RWPE1 (cell line): ENCODE measurements at regions not wholly inside any gene's neighbourhood (a gene's known extent, or its start where the extent isn't known, plus 50 kb on each side); places are given as distances from the start of the nearest gene placed in this dataset.

Source experiments
- CTCF ChIA-PET: fragments of 350-600 bp; sonication (Branson Sonifier 250); formaldehyde crosslinking; extraction: SDS; loops from one replicate; lab custom pipeline; 2021; lab: Yijun Ruan, JAX
- POLR2A ChIA-PET: fragments of 400-600 bp; formaldehyde crosslinking; extraction: SDS; loops from one replicate; lab custom pipeline; 2020; ENCODE audit warnings: antibody characterized with exemption; ENCODE audit not compliant: low non-redundant PET; lab: Yijun Ruan, JAX
- DNase-seq: peaks from one replicate; pipeline ENCODE4 v3.0.0; 2012; ENCODE audit warnings: low spot score
- H3K27ac ChIP-seq: fragments of 450-650 bp; 2 replicates; pipeline ENCODE4 v1.5.1; 2017
- TF ChIP-seq, protein P1 (sequence below): fragments of 450-650 bp; conservative IDR thresholded peaks from 2 replicates; pipeline ENCODE4 v1.5.1; 2017; ENCODE audit warnings: low read depth, mild to moderate bottlenecking

DNA sequence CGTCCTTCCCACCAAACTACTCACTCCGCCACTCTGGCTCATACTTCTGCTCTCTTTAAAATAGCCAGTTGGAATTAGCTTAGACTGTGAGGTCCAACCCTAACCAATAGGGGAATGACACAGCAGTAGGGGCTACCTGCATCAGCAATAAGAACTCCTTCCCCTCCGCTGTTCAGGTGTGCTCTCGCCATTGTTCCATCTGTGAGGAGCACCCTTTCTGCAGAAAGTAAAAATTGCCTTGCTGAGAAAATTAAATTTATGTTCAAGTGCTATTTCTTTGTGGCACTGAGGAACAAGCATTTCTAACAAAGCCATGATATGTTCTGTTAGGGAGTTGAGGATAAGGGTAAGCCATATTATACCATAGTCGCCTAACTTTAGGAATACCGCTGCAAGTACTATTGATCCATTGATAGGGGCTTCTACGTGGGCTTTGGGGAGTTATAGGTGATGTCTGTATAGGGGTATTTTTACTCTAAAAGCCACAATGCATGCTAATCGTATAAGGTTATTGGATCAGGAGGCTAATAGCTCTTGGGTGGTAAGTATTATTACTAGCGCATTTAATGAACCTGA, 1269.5 kb downstream of the TYW1 start:
- TF ChIP-seq, protein P1, sequence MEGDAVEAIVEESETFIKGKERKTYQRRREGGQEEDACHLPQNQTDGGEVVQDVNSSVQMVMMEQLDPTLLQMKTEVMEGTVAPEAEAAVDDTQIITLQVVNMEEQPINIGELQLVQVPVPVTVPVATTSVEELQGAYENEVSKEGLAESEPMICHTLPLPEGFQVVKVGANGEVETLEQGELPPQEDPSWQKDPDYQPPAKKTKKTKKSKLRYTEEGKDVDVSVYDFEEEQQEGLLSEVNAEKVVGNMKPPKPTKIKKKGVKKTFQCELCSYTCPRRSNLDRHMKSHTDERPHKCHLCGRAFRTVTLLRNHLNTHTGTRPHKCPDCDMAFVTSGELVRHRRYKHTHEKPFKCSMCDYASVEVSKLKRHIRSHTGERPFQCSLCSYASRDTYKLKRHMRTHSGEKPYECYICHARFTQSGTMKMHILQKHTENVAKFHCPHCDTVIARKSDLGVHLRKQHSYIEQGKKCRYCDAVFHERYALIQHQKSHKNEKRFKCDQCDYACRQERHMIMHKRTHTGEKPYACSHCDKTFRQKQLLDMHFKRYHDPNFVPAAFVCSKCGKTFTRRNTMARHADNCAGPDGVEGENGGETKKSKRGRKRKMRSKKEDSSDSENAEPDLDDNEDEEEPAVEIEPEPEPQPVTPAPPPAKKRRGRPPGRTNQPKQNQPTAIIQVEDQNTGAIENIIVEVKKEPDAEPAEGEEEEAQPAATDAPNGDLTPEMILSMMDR = no peak
- ChIA-PET POLR2A (no interaction called here), CTCF (no interaction called here)
- DNase-seq = no peak
- H3K27ac ChIP-seq = no peak overlapping the region

DNA sequence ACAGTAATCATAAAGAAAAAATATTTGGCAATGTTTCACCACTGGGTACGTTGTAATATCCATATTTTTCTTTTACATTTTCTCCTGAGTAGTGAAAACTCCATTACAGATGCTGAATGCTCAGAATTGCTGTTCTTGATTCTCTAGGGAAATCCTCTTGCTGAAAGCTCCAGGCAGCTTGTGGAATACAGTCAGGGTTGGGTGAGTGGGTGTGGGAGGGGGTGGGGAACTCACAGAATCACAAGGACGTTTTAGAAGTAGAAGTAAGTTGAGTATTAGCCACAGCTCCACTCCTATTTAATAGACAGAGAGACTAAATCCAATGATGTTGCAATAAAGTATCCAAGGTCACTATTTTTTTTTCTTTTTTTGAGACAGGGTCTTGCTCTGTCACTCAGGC, 1270.9 kb downstream of the TYW1 start:
- ChIA-PET CTCF (no interaction called here), POLR2A (no interaction called here)

DNA sequence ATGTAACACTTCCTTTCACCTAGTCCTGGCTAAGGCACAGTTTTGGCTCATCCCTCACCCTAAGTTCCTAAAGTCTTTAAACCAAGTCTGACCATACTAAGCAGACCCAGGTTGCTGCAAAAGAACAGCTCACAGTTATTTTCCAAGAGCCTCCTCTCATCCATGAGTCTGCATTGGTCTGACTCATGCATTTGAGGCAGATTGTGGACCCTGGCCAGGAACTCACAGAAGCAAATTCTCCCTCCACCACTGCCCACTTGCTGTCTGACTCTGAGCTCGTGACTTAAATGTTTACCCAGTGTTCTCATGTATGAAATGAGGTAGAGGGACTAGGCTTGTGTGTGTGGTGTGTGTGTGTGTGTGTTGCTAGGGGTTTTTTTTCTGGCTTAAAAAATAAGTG, 1272.8 kb downstream of the TYW1 start:
- ChIA-PET CTCF (no interaction called here), POLR2A (interaction anchor here (0.5 kb wide), 1 partner anchor 332 kb away, joined by 3 read pairs; no protein-coding TSS in a partner anchor)
- H3K27ac ChIP-seq = no peak overlapping the region
- TF ChIP-seq, protein P1 = no peak
- DNase-seq = no peak

More for the DNA sequence above, 1270.9 kb downstream of the TYW1 start:
- TF ChIP-seq, protein P1 = no peak
- no peak overlapping the region for H3K27ac ChIP-seq
- DNase-seq = no peak

DNA sequence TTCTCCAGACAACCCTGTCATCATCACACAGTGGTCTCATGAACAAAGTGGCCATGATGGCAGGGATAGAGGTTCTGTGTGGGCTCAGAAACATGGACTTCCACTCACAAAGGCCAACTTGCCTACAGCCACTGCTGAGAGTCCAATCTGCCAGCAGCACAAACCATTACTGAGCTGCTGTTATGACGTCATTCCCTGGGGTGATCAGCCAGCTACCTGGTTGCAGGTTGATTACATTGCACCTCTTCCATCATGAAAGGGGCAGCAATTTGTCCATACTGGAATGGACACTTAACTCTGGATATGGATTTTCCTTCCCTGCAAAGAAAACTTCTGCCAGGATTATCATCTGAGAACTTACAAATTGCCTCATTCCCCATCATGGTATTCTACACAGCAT, 1275.9 kb downstream of the TYW1 start:
- TF ChIP-seq, protein P1 = no peak
- POLR2A ChIA-PET = no interaction called here
- no peak for DNase-seq
- CTCF ChIA-PET = no interaction called here
- H3K27ac ChIP-seq = no peak overlapping the region

DNA sequence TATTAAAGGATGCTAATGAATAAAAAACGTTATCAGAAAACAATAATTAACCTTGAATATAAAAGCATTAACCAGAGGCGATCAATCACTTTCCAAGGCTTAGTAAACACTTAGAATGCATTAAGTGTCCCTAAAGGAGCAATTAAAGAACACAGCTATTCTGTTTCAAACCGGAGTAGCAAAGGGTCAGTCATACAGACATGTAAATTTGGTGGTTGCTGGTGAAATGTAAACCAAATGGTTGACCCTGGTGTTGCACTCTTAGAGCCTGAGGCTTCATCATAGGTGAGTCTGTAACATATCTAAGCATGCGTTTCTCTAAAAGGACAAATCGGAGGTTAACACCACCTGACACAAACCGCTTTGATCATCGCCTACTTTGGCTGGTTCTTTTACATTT, 1280.1 kb downstream of the TYW1 start:
- no peak overlapping the region for H3K27ac ChIP-seq
- TF ChIP-seq, protein P1 = no peak
- ChIA-PET CTCF (no interaction called here), POLR2A (no interaction called here)
- DNase-seq = no peak

DNA sequence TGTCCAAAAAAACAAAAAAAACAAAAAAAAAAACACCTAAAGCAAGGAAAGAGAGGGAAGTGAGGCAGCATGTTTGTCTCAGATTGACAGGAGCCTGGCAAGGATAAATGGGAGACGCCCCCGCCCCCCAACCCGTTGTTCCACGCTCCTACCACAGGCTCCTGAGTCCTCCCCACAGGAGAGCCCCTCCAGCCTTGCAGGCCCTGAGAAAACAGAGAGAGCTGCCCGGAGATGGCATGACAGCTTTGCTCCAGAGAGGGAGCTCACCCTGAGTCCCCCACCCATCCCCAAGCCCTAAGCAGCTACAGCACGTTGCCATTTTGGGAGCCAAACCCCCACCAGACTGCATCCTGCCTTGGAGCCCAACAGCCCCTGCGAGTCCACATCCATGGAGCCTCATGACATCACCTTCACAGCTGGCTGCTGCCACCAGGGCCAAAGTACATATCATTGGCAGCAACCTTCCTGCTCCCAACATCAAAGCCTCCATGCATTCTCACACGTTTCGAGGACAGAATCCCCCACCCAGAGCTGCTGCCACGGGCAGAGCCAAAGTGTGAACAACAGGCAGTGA, 1283.3 kb downstream of the TYW1 start:
- no peak overlapping the region for H3K27ac ChIP-seq
- ChIA-PET POLR2A (no interaction called here), CTCF (no interaction called here)
- TF ChIP-seq, protein P1 = no peak
- DNase-seq = no peak
